ENCODE measurements at regions not wholly inside any gene's neighbourhood (a gene's known extent, or its start where the extent isn't known, plus 50 kb on each side); places are given as distances from the start of the nearest gene placed in this dataset.
"Not testable (repeated sequence)": the region's sequence is repeated elsewhere in the genome, so short reads cannot be mapped to it uniquely, and the experiment has no call there.

DNA sequence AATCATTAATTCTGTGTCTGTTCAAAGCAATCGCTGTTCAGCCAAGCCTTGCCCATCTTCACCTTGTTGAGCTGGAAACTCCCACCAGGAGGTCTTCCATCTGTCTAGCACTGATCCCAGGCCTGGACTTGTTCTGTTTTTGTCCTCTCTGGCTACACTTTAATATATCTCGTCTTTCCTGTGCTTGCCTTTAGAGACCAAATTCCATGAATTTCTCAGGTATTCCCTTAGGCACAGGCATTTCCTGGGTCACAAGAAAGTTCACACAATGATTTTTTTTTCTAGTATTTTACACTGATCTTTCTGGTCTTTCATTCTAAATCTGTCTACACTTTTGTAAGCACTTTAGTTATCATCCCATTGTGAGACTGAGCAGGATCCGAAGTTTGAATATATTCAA is 116.4 kb upstream of the CCND2 start:
- TF ChIP-seq SUZ12 (IDR thresholded peaks at IDR 0.05; ENCODE audit: extremely low read depth, insufficient read depth, insufficient read length) (no peak), YY1 (IDR thresholded peaks at IDR 0.05; ENCODE audit: insufficient read depth, insufficient read length) (no peak), ZNF274 (IDR thresholded peaks at IDR 0.05; ENCODE audit: low read depth, low read length) (no peak)
- Histone ChIP-seq H3K4me1 (ENCODE audit: insufficient read depth, insufficient read length) (no peaks in the 10 kb centered on the region), H3K4me3 (ENCODE audit: insufficient read length, low read depth) (no peak overlapping the region), H3K27me3 (ENCODE audit: insufficient read depth, insufficient read length) (no peaks in the 10 kb centered on the region), H3K9me3 (ENCODE audit: insufficient read depth, low read length) (peaks cover 11% of the 10 kb centered on the region; the same call in 1 of the 2 replicates), H3K36me3 (ENCODE audit: insufficient read depth, insufficient read length, low read length) (no peaks in the 10 kb centered on the region), H3K9ac (ENCODE audit: insufficient read length, low read depth) (no peak overlapping the region)
- no peak for DNase-seq (ENCODE audit: low read depth, low spot score)

DNA sequence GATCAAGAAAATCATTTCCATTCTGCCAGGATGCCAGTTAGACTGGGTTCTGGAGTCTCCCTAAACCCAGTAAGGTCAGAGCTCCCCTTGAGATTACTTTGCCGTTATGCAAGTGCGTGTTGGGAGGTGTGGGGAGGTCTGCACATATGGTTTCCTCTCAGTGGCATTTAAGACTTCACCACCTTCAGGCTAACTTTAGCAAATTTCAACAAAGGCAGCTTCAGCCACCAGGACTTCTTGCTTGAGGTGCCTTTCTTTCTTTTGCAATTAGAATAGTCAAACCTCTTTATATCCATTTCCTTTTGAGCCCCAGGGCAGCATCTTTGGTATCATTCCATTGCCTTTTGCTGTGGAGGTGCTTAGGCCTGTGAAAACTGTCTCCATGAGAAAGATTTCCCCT is 117.2 kb upstream of the CCND2 start:
- DNase-seq (ENCODE audit: low read depth, low spot score): no peak
- no peak for TF ChIP-seq ZNF274 (IDR thresholded peaks at IDR 0.05; ENCODE audit: low read depth, low read length)
- no peak for TF ChIP-seq YY1 (IDR thresholded peaks at IDR 0.05; ENCODE audit: insufficient read depth, insufficient read length)
- TF ChIP-seq SUZ12 (IDR thresholded peaks at IDR 0.05; ENCODE audit: extremely low read depth, insufficient read depth, insufficient read length): no peak
- H3K9me3 ChIP-seq (ENCODE audit: insufficient read depth, low read length): 0 out of 2 replicates have a peak, but pooled peaks cover 3% of the 10 kb centered on the region

GRCh38 chr12:4154672-4155225 is 118.8 kb upstream of the CCND2 start:
- Histone ChIP-seq H3K4me3 (ENCODE audit: insufficient read length, low read depth) (no peak overlapping the region), H3K9me3 (ENCODE audit: insufficient read depth, low read length) (no peaks in the 10 kb centered on the region), H3K9ac (ENCODE audit: insufficient read length, low read depth) (no peak overlapping the region), H3K36me3 (ENCODE audit: insufficient read depth, insufficient read length, low read length) (no peaks in the 10 kb centered on the region), H3K4me1 (ENCODE audit: insufficient read depth, insufficient read length) (no peaks in the 10 kb centered on the region), H3K27me3 (ENCODE audit: insufficient read depth, insufficient read length) (no peaks in the 10 kb centered on the region)
- no peak for DNase-seq (ENCODE audit: low read depth, low spot score)
- TF ChIP-seq SUZ12 (IDR thresholded peaks at IDR 0.05; ENCODE audit: extremely low read depth, insufficient read depth, insufficient read length) (no peak), YY1 (IDR thresholded peaks at IDR 0.05; ENCODE audit: insufficient read depth, insufficient read length) (no peak), ZNF274 (IDR thresholded peaks at IDR 0.05; ENCODE audit: low read depth, low read length) (no peak)

More for the DNA sequence above, 117.2 kb upstream of the CCND2 start:
- no peaks in the 10 kb centered on the region for H3K36me3 ChIP-seq (ENCODE audit: insufficient read depth, insufficient read length, low read length)
- H3K9ac ChIP-seq (ENCODE audit: insufficient read length, low read depth): no peak overlapping the region
- no peaks in the 10 kb centered on the region for H3K4me1 ChIP-seq (ENCODE audit: insufficient read depth, insufficient read length)
- H3K4me3 ChIP-seq (ENCODE audit: insufficient read length, low read depth): no peak overlapping the region
- H3K27me3 ChIP-seq (ENCODE audit: insufficient read depth, insufficient read length): no peaks in the 10 kb centered on the region

- H3K36me3 ChIP-seq (ENCODE audit: insufficient read depth, insufficient read length, low read length): no peaks in the 10 kb centered on the region
Observed at GRCh38 chr12:4153343-4153892, 120.1 kb upstream of the CCND2 start.

GRCh38 chr12:4152145-4152795 is 121.3 kb upstream of the CCND2 start:
- no peak overlapping the region for H3K9ac ChIP-seq (ENCODE audit: insufficient read length, low read depth)
- H3K27me3 ChIP-seq (ENCODE audit: insufficient read depth, insufficient read length): no peaks in the 10 kb centered on the region
- TF ChIP-seq ZNF274 (IDR thresholded peaks at IDR 0.05; ENCODE audit: low read depth, low read length): no peak
- no peak for TF ChIP-seq SUZ12 (IDR thresholded peaks at IDR 0.05; ENCODE audit: extremely low read depth, insufficient read depth, insufficient read length)
- no peak for TF ChIP-seq YY1 (IDR thresholded peaks at IDR 0.05; ENCODE audit: insufficient read depth, insufficient read length)
- H3K4me3 ChIP-seq (ENCODE audit: insufficient read length, low read depth): no peak overlapping the region
- no peaks in the 10 kb centered on the region for H3K9me3 ChIP-seq (ENCODE audit: insufficient read depth, low read length)
- no peak for DNase-seq (ENCODE audit: low read depth, low spot score)
- H3K4me1 ChIP-seq (ENCODE audit: insufficient read depth, insufficient read length): peaks cover 2% of the 10 kb centered on the region
- no peaks in the 10 kb centered on the region for H3K36me3 ChIP-seq (ENCODE audit: insufficient read depth, insufficient read length, low read length)

More at GRCh38 chr12:4153343-4153892, 120.1 kb upstream of the CCND2 start:
- no peak overlapping the region for H3K9ac ChIP-seq (ENCODE audit: insufficient read length, low read depth)
- DNase-seq (ENCODE audit: low read depth, low spot score): no peak
- no peaks in the 10 kb centered on the region for H3K9me3 ChIP-seq (ENCODE audit: insufficient read depth, low read length)
- H3K4me3 ChIP-seq (ENCODE audit: insufficient read length, low read depth): no peak overlapping the region
- TF ChIP-seq YY1 (IDR thresholded peaks at IDR 0.05; ENCODE audit: insufficient read depth, insufficient read length) (no peak), ZNF274 (IDR thresholded peaks at IDR 0.05; ENCODE audit: low read depth, low read length) (no peak), SUZ12 (IDR thresholded peaks at IDR 0.05; ENCODE audit: extremely low read depth, insufficient read depth, insufficient read length) (no peak)
- H3K27me3 ChIP-seq (ENCODE audit: insufficient read depth, insufficient read length): no peaks in the 10 kb centered on the region
- H3K4me1 ChIP-seq (ENCODE audit: insufficient read depth, insufficient read length): no peaks in the 10 kb centered on the region

DNA sequence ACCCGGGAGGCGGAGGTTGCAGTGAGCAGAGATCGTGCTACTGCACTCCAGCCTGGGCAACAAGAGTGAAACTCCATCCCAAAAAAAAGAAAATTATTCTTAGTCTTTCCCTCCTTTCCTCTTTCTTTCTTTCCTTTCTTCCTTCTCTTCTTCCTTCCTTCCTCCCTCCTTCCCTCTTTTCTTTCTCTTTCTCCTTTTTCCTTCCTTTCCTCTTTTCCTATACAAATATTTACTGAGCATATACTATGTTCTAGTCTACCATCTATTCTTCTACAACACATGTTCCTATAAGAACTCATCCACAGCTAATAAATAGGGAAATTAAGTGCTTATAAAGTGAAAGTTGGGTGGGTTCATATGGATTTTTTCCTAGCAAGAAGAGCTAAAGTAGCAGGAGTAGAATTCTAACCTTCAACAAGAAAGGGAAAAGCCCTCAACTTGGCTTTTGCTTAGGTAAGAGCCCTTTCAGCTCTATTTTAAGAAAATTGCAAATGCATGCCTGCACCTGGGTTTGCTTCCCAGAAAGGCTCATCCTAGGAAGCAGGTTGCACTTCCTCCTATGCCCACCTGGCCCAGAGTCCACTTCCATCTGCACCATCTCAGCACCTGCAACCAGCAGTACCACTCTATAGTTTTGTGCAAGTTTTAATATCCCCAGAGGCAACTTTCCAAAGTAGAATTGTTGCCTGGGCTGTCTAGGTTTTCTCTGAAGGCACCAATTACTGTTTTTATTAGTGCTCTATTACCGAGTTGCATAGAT is 122.0 kb upstream of the CCND2 start:
- no peak for DNase-seq (ENCODE audit: low read depth, low spot score)
- no peak overlapping the region for H3K4me3 ChIP-seq (ENCODE audit: insufficient read length, low read depth)
- no peak for TF ChIP-seq SUZ12 (IDR thresholded peaks at IDR 0.05; ENCODE audit: extremely low read depth, insufficient read depth, insufficient read length)
- TF ChIP-seq YY1 (IDR thresholded peaks at IDR 0.05; ENCODE audit: insufficient read depth, insufficient read length): no peak
- no peak for TF ChIP-seq ZNF274 (IDR thresholded peaks at IDR 0.05; ENCODE audit: low read depth, low read length)

DNA sequence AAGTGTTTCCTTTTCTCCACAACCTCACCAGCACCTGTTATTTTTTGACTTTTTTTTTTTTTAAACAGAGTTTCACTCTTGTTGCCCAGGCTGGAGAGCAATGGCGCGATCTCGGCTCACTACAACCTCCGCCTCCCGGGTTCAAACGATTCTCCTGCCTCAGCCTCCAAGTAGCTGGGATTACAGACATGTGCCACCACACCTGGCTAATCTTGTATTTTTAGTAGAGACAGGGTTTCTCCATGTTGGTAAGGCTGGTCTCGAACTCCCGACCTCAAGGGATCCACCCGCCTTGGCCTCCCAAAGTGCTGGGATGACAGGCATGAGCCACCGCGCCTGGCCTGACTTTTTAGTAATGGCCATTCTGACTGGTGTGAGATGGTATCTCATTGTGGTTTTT is 123.2 kb upstream of the CCND2 start:
- H3K27me3 ChIP-seq (ENCODE audit: insufficient read depth, insufficient read length); H3K36me3 ChIP-seq (ENCODE audit: insufficient read depth, insufficient read length, low read length); H3K9me3 ChIP-seq (ENCODE audit: insufficient read depth, low read length); H3K4me3 ChIP-seq (ENCODE audit: insufficient read length, low read depth); DNase-seq (ENCODE audit: low read depth, low spot score); H3K9ac ChIP-seq (ENCODE audit: insufficient read length, low read depth); H3K4me1 ChIP-seq (ENCODE audit: insufficient read depth, insufficient read length): not testable (repeated sequence)

More for the DNA sequence above, 122.0 kb upstream of the CCND2 start:
- no peaks in the 10 kb centered on the region for H3K9me3 ChIP-seq (ENCODE audit: insufficient read depth, low read length)
- H3K4me1 ChIP-seq (ENCODE audit: insufficient read depth, insufficient read length): peaks cover 6% of the 10 kb centered on the region
- H3K27me3 ChIP-seq (ENCODE audit: insufficient read depth, insufficient read length): no peaks in the 10 kb centered on the region
- H3K36me3 ChIP-seq (ENCODE audit: insufficient read depth, insufficient read length, low read length): no peaks in the 10 kb centered on the region
- H3K9ac ChIP-seq (ENCODE audit: insufficient read length, low read depth): no peak overlapping the region
